ENCODE measurements at regions not wholly inside any gene's neighbourhood (a gene's known extent, or its start where the extent isn't known, plus 50 kb on each side); places are given as distances from the start of the nearest gene placed in this dataset.

DNA sequence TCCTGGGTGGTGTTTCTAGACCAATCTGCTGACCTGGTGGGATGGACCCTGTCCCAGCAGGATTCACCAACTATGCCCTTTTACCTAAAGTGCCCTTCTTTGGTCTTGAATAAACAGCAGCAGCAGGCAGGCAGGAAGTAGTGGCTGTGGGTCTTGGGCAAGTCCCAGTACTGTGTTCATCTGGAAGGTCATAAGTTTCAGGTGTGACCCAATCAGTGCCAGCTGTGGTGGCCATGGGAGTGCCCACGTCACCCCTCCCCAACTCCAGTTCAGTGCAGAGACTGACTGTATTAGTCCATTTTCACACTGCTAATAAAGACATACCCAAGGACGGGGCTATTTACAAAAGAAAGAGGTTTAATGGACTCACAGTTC, 148.3 kb upstream of the SRD5A2 start:
- peak; percentile 25 to 26 for ATAC-seq
- no peak for DNase-seq

DNA sequence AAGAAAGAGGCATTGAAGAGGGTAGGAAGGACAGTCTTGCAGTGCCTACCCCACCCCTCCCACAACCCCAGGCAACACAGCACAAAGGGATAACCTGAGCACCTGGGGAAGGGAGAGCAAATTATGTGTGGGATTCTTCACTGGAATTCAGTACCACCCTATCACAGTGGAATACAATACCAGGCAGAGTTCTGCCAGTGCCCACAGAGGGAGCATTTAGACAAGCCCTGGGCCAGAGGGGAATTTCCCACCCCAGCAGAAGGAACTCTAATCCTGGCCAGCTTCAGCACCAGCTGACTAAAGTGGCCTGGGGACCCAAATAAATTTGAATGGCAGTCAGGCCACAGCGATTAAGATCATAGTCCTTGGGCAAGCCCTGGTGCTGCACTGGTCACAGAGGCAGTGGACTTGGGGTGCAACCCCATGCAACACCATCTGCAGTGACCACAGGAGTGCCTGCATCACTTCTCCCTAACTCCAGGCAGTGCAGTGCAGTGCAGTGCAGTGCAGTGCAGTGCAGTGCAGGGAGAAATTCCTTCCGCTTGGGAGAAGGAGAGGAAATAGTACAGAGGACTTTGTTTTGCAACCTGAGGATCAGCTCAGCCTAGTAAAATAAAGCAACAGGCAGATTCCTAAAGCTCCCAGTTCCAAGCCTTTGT, 147.8 kb upstream of the SRD5A2 start:
- Histone ChIP-seq H3K36me3 (no peaks in the 10 kb centered on the region), H3K27me3 (ENCODE audit: low read depth) (no peaks in the 10 kb centered on the region), H3K9me3 (no peaks in the 10 kb centered on the region), H3K4me1 (no peaks in the 10 kb centered on the region), H3K4me3 (no peak overlapping the region), H3K27ac (no peak overlapping the region)
- ATAC-seq: peak in 1 of 2 donors; percentile 13
- TF ChIP-seq, protein P1, sequence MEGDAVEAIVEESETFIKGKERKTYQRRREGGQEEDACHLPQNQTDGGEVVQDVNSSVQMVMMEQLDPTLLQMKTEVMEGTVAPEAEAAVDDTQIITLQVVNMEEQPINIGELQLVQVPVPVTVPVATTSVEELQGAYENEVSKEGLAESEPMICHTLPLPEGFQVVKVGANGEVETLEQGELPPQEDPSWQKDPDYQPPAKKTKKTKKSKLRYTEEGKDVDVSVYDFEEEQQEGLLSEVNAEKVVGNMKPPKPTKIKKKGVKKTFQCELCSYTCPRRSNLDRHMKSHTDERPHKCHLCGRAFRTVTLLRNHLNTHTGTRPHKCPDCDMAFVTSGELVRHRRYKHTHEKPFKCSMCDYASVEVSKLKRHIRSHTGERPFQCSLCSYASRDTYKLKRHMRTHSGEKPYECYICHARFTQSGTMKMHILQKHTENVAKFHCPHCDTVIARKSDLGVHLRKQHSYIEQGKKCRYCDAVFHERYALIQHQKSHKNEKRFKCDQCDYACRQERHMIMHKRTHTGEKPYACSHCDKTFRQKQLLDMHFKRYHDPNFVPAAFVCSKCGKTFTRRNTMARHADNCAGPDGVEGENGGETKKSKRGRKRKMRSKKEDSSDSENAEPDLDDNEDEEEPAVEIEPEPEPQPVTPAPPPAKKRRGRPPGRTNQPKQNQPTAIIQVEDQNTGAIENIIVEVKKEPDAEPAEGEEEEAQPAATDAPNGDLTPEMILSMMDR (IDR thresholded peaks at IDR 0.05): no peak
- intact Hi-C loops (cut with DNase I): no loop called here
- DNase-seq: no peak

More for the DNA sequence above, 148.3 kb upstream of the SRD5A2 start:
- Histone ChIP-seq H3K4me1 (no peaks in the 10 kb centered on the region), H3K36me3 (no peaks in the 10 kb centered on the region), H3K9me3 (no peaks in the 10 kb centered on the region), H3K27ac (no peak overlapping the region), H3K4me3 (no peak overlapping the region), H3K27me3 (ENCODE audit: low read depth) (no peaks in the 10 kb centered on the region)
- TF ChIP-seq, protein P1 (IDR thresholded peaks at IDR 0.05): no peak
- intact Hi-C loops (cut with DNase I): no loop called here

DNA sequence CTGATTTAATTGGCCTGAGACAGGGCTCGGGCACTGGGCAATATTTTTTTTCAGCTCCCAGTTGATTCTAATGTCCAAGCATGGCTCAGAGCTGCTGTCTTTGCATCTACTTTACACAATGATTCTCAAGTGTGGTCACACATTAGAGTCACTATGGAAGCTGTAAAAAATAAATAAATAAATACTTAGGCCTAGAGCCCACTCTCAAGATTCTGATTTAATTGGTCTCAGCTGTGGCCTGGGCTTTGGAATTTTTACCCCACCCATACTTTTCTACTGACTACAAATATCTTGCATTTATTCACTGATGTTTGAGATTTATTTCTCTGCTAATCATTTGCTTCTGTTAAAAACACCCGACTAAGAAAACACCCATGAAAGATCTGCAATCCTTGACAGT, 145.7 kb upstream of the SRD5A2 start:
- Histone ChIP-seq H3K36me3 (no peaks in the 10 kb centered on the region), H3K9me3 (no peaks in the 10 kb centered on the region), H3K4me1 (no peaks in the 10 kb centered on the region), H3K27ac (no peak overlapping the region), H3K27me3 (ENCODE audit: low read depth) (no peaks in the 10 kb centered on the region), H3K4me3 (no peak overlapping the region)
- TF ChIP-seq, protein P1 (IDR thresholded peaks at IDR 0.05): no peak
- ATAC-seq (no peak), DNase-seq (no peak)
- intact Hi-C loops (cut with DNase I): no loop called here

DNA sequence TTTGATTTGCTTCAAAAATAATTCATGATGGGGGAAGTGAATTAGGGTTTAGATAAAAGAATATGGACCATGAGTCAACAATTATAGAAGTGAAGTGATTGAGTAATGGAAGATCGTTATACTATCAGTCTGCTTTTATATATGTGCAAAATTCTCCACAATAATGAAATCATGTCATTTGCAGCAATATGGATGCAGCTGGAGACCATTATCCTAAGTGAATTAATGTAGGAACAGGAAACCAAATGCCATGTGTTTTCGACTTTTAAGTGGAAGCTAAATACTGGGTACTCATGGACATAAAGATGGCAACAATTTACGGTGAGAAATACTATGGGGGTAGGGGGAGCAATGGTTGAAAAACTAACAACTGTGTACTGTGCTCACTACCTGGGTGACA, 144.7 kb upstream of the SRD5A2 start:
- H3K27me3 ChIP-seq (ENCODE audit: low read depth): no peaks in the 10 kb centered on the region
- no peak overlapping the region for H3K27ac ChIP-seq
- no peak overlapping the region for H3K4me3 ChIP-seq
- TF ChIP-seq, protein P1 (IDR thresholded peaks at IDR 0.05): no peak
- H3K36me3 ChIP-seq: no peaks in the 10 kb centered on the region
- no peaks in the 10 kb centered on the region for H3K9me3 ChIP-seq
- DNase-seq (no peak), ATAC-seq (no peak)
- no peaks in the 10 kb centered on the region for H3K4me1 ChIP-seq
- intact Hi-C loops (cut with DNase I): no loop called here

DNA sequence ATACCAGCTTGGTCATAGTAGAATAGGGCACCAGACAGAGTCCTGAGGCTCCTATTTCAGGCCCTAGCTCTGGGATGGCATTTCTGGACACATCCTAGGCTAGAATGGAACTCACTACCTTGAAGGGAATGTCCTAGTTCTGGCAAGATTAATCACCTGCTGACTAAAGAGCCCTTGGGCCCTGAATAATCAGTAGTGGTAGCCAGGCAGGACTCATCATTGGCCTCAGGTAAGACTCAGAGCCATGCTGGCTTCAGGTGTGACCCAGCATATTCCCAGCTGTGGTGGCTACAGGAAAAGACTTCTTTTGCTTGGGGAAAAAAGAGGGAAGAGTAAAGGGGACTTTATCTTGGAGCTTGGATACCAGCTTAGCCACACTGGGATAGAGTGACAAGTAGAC, 131.0 kb upstream of the SRD5A2 start:
- DNase-seq (no peak), ATAC-seq (no peak)
- no peak overlapping the region for H3K27ac ChIP-seq
- TF ChIP-seq, protein P1 (IDR thresholded peaks at IDR 0.05): no peak
- no peak overlapping the region for H3K4me3 ChIP-seq
- H3K4me1 ChIP-seq: no peaks in the 10 kb centered on the region
- no peaks in the 10 kb centered on the region for H3K36me3 ChIP-seq
- intact Hi-C loops (cut with DNase I): no loop called here
- no peaks in the 10 kb centered on the region for H3K9me3 ChIP-seq
- H3K27me3 ChIP-seq (ENCODE audit: low read depth): no peaks in the 10 kb centered on the region

All from lower lobe of right lung (tissue), 2 donors.